Adipocyte (in vitro differentiated cells): ENCODE measurements at regions not wholly inside any gene's neighbourhood (a gene's known extent, or its start where the extent isn't known, plus 50 kb on each side); places are given as distances from the start of the nearest gene placed in this dataset.

Experiments used
- DNase-seq: peaks from one replicate; pipeline ENCODE4 v3.0.0-alpha.2; 2015; ENCODE audit warnings: low read depth
- H3K27me3 ChIP-seq: replicated peaks from 2 replicates; pipeline ENCODE4 v1.7.0; 2013; ENCODE audit warnings: mild to moderate bottlenecking, low read length, moderate library complexity; ENCODE audit not compliant: control insufficient read depth, insufficient read depth
- H3K36me3 ChIP-seq: 2 replicates; pipeline ENCODE4 v1.7.0; 2013; ENCODE audit warnings: low read length, mild to moderate bottlenecking, moderate library complexity; ENCODE audit not compliant: control insufficient read depth, insufficient read depth, severe bottlenecking
- H3K4me1 ChIP-seq: 2 replicates; pipeline ENCODE4 v1.7.0; 2013; ENCODE audit warnings: mild to moderate bottlenecking, low read length, moderate library complexity; ENCODE audit not compliant: control insufficient read depth, insufficient read depth
- H3K4me3 ChIP-seq: 2 replicates; pipeline ENCODE4 v1.7.0; 2013; ENCODE audit warnings: mild to moderate bottlenecking, low read length, moderate library complexity
- H3K9ac ChIP-seq: 2 replicates; pipeline ENCODE4 v1.7.0; 2013; ENCODE audit warnings: mild to moderate bottlenecking, low read length, moderate library complexity
- H3K9me3 ChIP-seq: 2 replicates; pipeline ENCODE4 v1.7.0; 2013; ENCODE audit warnings: mild to moderate bottlenecking, low read length, moderate library complexity; ENCODE audit not compliant: control insufficient read depth

DNA sequence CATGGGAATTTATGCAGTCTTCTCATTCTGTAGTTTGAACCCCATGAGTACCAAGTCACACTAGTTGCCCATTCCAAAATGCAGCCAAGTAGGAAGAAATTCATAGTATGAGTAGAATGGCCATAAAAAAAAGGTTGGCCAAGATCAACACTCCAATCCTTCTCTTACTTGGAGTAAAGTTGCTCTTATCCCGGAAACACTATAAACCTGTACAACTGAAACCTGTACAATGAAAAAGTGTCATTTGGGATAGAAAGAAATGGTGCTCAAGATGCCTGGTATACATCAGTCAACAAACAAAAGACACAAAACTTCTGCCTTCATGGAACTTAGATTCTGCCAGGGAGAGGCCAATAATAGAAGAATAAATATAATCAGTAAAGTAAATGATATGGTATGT is 325.0 kb downstream of the NFIB start:
- Histone ChIP-seq H3K36me3 (no peaks in the 10 kb centered on the region), H3K4me1 (peaks cover 2% of the 10 kb centered on the region), H3K27me3 (peaks cover 4% of the 10 kb centered on the region), H3K9ac (no peak overlapping the region), H3K9me3 (no peaks in the 10 kb centered on the region), H3K4me3 (no peak overlapping the region)
- no peak for DNase-seq

DNA sequence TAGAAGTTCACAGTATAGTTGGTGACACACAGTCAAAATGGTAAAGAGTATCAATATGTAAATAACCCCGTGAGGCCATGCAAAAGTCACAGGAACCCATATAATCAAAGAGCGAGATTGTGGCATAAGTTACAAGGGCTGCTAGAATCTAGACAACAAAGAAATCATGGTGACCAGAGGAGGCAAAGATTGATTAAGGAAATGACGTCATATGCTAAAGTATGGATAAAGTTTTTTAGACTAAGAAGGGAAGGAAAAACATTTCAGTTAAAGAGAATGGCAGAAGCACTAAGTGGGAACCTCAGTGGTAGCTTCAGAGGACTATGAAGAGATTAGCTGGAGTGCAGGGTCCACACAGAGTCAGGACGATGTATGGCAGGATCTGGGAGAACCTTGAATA is 330.3 kb downstream of the NFIB start:
- DNase-seq: no peak
- no peaks in the 10 kb centered on the region for H3K27me3 ChIP-seq
- H3K9me3 ChIP-seq: no peaks in the 10 kb centered on the region
- H3K36me3 ChIP-seq: no peaks in the 10 kb centered on the region
- H3K4me3 ChIP-seq: no peak overlapping the region
- H3K9ac ChIP-seq: no peak overlapping the region
- H3K4me1 ChIP-seq: peaks cover 2% of the 10 kb centered on the region

DNA sequence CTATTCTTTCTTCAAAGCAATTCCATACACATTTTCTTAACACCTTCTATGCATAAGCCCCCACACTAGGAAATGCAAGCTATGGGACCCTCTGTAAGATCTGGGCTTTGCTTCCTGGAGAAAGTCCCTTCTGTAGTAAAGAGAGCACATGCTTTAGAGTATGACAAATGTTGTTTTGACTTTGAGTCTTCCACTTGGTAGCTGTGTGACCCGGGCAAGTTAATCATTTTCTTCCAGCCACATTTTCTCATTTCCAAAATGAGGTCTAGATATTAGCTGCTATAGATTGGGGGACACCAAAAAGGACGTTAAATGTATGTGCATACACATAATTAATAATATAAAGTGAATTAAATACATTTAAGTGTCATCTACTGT is 334.0 kb downstream of the NFIB start:
- no peaks in the 10 kb centered on the region for H3K27me3 ChIP-seq
- H3K4me1 ChIP-seq: peaks cover 8% of the 10 kb centered on the region
- no peak for DNase-seq
- H3K4me3 ChIP-seq: no peak overlapping the region
- H3K9ac ChIP-seq: no peak overlapping the region
- no peaks in the 10 kb centered on the region for H3K9me3 ChIP-seq
- H3K36me3 ChIP-seq: no peaks in the 10 kb centered on the region

DNA sequence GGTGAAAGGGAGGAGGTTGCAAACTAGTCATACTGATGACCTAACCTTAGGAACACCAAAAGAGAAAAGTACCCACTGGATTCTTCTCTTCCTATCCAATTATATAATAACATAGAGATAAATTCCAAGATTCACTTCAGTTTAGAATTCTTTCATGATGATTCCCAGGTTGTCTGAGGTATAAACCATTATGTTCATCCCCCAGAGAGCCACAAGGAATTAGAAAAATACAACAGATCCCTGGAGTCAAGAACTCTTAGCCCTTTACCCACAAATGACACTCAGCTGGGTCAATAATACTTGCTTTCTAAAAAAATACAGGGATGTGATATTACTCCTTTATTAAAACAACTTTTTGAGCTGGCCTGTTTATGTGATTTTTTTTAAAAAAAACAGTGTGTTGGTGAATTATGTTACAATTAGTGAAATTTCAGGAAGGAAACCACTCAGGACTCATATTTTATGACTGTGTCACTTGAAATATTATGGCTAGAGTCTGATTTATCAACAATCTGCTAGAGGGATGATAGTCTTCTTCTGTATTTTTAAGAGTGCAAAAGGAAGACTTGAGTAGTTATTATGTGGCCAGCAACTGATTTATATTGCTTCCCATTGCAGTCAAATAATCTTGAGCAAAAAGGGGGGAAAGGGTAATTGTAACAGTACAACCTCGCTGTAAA is 338.2 kb downstream of the NFIB start:
- Histone ChIP-seq H3K9me3 (no peaks in the 10 kb centered on the region), H3K9ac (no peak overlapping the region), H3K4me3 (no peak overlapping the region), H3K36me3 (no peaks in the 10 kb centered on the region), H3K4me1 (peaks cover 12% of the 10 kb centered on the region), H3K27me3 (no peaks in the 10 kb centered on the region)
- DNase-seq: no peak

DNA sequence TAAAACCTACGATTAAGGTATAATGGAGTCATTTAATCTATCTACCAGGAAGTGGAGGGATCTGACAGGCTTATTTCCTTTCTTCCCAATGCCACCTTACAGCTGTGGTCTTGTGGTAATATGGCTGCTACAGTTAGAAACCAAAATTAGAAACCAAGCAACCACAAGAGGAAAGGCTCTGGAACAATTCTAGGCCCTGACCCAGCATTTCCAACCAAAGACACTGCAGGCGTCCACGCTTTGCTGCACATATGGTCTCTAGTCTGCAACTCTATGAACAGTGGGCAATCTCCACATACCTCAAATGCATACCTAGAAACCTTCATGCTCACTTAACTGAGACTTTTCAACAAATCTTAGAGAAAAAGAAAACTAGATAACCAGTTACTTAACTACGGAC is 339.1 kb downstream of the NFIB start:
- Histone ChIP-seq H3K4me3 (no peak overlapping the region), H3K4me1 (peaks cover 17% of the 10 kb centered on the region), H3K36me3 (no peaks in the 10 kb centered on the region), H3K27me3 (no peaks in the 10 kb centered on the region), H3K9ac (no peak overlapping the region), H3K9me3 (no peaks in the 10 kb centered on the region)
- DNase-seq: no peak

DNA sequence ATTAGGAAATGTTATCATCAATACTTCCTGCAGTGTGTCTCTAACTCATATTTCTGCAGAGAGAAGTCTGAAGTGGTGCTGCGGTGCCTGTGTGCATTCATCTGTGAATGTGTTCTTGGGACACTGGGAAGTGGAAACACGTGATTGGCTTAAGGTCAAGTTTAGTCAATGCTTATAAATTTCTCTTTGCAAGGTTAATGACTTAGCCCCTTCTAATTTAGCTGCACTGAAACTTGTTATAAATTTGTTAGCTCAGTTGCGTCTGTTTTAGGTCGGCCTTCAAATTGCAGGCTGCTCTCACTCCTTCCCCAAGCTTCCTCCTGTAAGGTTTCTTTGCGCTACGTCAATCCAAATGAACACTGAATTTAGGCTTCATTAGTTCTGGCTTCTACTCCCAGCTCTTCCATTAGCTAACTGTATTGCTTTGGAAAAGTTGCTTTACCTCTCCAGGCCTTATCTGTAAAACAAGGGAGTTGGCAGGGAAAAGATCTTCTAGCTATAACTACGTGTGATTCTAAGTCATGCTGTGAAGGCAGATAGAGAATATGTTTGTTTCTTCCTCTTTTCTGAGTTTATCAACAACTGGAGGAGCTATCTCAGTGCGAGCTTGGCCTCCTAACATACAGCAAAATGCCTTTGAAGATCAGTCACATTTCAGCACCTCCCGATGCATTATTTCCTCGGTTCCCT is 341.8 kb downstream of the NFIB start:
- Histone ChIP-seq H3K9me3 (no peaks in the 10 kb centered on the region), H3K4me1 (peaks cover 15% of the 10 kb centered on the region), H3K4me3 (no peak overlapping the region), H3K9ac (no peak overlapping the region), H3K36me3 (no peaks in the 10 kb centered on the region), H3K27me3 (no peaks in the 10 kb centered on the region)
- DNase-seq: no peak

DNA sequence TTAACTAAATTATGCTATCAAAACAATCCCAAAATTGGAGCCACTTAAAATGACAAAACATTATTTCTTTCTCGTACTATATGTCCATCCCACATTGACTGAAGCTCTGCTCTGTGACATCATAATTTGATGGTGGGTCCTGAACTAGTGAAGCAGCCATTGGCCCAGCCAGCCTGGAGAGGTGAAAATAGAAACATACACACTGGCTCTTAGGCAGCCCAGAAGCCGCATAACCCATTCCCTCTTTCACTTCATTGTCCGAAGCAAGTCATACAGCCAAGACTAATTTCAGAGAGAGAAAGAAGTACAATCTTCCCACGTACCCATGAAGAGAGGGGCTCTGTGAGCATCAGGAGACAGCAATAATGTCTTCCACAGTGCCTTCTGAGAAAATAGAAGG is 342.5 kb downstream of the NFIB start:
- H3K9me3 ChIP-seq: no peaks in the 10 kb centered on the region
- no peak for DNase-seq

DNA sequence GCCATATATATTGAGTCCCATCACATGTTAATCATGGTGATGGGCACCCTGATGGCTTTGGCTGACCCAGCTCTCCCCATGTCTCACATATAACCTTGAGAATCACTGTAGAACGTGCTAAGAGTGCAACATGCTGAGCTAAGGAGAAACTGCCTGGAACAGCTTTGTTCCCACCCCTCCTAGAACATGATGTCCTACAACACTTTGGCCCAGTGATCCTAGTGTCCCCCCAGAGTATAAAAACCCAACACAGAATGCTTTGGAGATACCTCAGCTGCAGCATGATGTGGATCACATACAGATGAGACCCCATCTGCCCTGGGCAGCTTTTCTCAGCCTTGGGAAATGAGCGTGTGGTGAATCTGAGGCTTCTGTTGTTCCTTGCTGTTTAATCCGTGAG is 343.5 kb downstream of the NFIB start:
- no peaks in the 10 kb centered on the region for H3K36me3 ChIP-seq
- no peaks in the 10 kb centered on the region for H3K9me3 ChIP-seq
- no peak overlapping the region for H3K9ac ChIP-seq
- peaks cover 9% of the 10 kb centered on the region for H3K4me1 ChIP-seq
- no peak for DNase-seq
- H3K27me3 ChIP-seq: no peaks in the 10 kb centered on the region
- H3K4me3 ChIP-seq: no peak overlapping the region

More for the DNA sequence above, 342.5 kb downstream of the NFIB start:
- no peak overlapping the region for H3K4me3 ChIP-seq
- H3K9ac ChIP-seq: no peak overlapping the region
- H3K36me3 ChIP-seq: no peaks in the 10 kb centered on the region
- H3K4me1 ChIP-seq: peaks cover 15% of the 10 kb centered on the region
- no peaks in the 10 kb centered on the region for H3K27me3 ChIP-seq

DNA sequence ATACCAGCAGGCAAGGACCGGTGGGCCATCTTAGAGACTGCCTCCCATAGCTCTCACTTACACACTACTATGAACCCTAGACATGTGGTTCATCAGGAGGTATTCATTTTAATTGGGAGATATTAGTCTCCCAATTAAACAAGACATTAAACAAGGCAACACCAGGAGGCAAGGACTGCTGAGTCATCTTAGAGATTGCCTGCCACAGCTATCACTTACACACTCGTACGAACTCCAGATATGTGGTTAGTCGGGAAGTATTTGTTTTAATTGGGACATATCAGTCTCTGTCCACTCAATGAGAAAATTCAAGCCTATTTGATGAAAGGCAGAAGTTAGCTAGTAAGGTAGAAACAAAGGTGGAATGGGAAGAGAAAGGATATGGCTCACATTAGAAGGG is 343.9 kb downstream of the NFIB start:
- Histone ChIP-seq H3K9ac (no peak overlapping the region), H3K36me3 (no peaks in the 10 kb centered on the region), H3K9me3 (no peaks in the 10 kb centered on the region), H3K4me3 (no peak overlapping the region), H3K27me3 (no peaks in the 10 kb centered on the region), H3K4me1 (peaks cover 9% of the 10 kb centered on the region)
- DNase-seq: no peak

DNA sequence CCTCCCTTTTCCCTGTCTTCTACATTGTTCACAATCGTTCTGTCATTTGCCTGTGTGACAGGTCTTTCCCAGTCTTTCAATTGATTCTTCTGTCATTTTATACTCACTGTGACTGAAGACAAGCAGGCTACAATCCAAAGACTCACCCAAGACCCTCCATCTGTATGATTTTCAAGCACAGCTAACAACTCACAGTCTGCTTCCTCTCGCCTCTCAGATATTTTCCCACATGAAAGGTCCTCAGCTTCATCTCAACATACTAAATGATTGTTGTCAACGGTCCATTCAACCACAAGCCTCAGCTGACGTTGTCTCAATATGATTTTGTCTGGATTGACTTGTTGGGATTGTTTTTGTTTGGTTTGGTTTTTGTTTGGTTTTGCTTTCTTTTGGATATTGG is 346.5 kb downstream of the NFIB start:
- no peaks in the 10 kb centered on the region for H3K9me3 ChIP-seq
- peaks cover 9% of the 10 kb centered on the region for H3K4me1 ChIP-seq
- no peak for DNase-seq

DNA sequence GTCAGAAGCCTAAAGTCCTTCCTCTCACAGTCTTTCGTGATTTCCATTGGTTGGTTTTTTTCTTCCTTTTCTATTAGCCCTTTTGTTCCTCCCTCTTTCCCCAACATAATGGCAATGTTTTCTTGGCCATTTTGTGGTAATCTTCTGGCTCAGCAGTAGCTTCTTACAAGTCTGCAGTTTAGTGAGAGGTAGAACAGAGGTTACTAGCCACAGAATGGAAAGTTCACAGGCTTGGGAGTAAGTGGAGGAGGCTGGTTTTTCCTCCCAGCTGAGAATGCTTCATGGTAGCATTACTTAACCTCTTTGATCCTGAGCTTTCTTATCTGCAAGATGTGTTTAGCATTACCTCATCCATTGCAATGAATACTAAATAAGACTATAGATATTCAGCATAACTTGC is 346.9 kb downstream of the NFIB start:
- peaks cover 13% of the 10 kb centered on the region for H3K4me1 ChIP-seq
- DNase-seq: no peak
- no peaks in the 10 kb centered on the region for H3K27me3 ChIP-seq
- no peaks in the 10 kb centered on the region for H3K9me3 ChIP-seq
- H3K9ac ChIP-seq: no peak overlapping the region
- no peak overlapping the region for H3K4me3 ChIP-seq
- no peaks in the 10 kb centered on the region for H3K36me3 ChIP-seq

More for the DNA sequence above, 346.5 kb downstream of the NFIB start:
- no peak overlapping the region for H3K4me3 ChIP-seq
- H3K27me3 ChIP-seq: no peaks in the 10 kb centered on the region
- no peaks in the 10 kb centered on the region for H3K36me3 ChIP-seq
- H3K9ac ChIP-seq: no peak overlapping the region
